ENCODE measurements at regions not wholly inside any gene's neighbourhood (a gene's known extent, or its start where the extent isn't known, plus 50 kb on each side); places are given as distances from the start of the nearest gene placed in this dataset.

GRCh38 chr7:79506481-79506880 lies 53.0 kb upstream of the MAGI2 start:
- TF ChIP-seq TEAD4 (IDR thresholded peaks at IDR 0.05): peak; percentile 89
- no peak for TF ChIP-seq FOXM1 (IDR thresholded peaks at IDR 0.05; ENCODE audit: borderline replicate concordance, low read depth)

- TF ChIP-seq EGR1 (IDR thresholded peaks at IDR 0.05): no peak
- no peak for TF ChIP-seq TAF1 (IDR thresholded peaks at IDR 0.05; ENCODE audit: low read depth)
- no peak for TF ChIP-seq ZBTB7A (IDR thresholded peaks at IDR 0.05; ENCODE audit: low read depth)
- TF ChIP-seq NFIC (IDR thresholded peaks at IDR 0.05): 0 out of 2 replicates have a peak, but pooled peaks have one; percentile 14
- TF ChIP-seq USF1 (IDR thresholded peaks at IDR 0.05): no peak
Observed at GRCh38 chr7:79504607-79505389, 51.3 kb upstream of the MAGI2 start.

Data from Ishikawa (cell line).